H1 (cell line): ENCODE measurements at regions not wholly inside any gene's neighbourhood (a gene's known extent, or its start where the extent isn't known, plus 50 kb on each side); places are given as distances from the start of the nearest gene placed in this dataset.

Experiments used
- CTCF ChIA-PET: fragments of 300-600 bp; sonication (Branson Sonifier 250); formaldehyde crosslinking; loops from one replicate; lab custom pipeline; 2021; ENCODE audit not compliant: partially characterized antibody; lab: Charles Lee
- POLR2A ChIA-PET: fragments of 300-600 bp; sonication (Branson Sonifier 250); formaldehyde crosslinking; loops from one replicate; lab custom pipeline; 2021; ENCODE audit warnings: inconsistent platforms; ENCODE audit not compliant: partially characterized antibody; lab: Charles Lee
- DNase-seq, 2 experiments: peaks; one replicate each; pipeline versions ENCODE4 v3.0.0 to v3.0.0-alpha.2; 2010 to 2022; ENCODE audit warnings: low spot score in 2 of 2, low read depth in 1 of 2, mixed read lengths in 1 of 2
- FAIRE-seq: peaks from 2 replicates; lab custom pipeline; 2011; peaks lifted over from hg19 to GRCh38; lab: Jason Lieb, UNC
- H2AFZ ChIP-seq: 2 replicates; pipeline ENCODE4 v1.8.1; 2012; ENCODE audit warnings: low read length, inconsistent platforms
- H2AK5ac ChIP-seq: 2 replicates; pipeline ENCODE4 v1.6.1; 2013; ENCODE audit warnings: low read depth, low read length
- H2BK120ac ChIP-seq: replicated peaks from 2 replicates; pipeline ENCODE3; 2013; ENCODE audit warnings: low read depth, low read length, inconsistent platforms
- H2BK12ac ChIP-seq: 2 replicates; pipeline ENCODE4 v1.6.1; 2013; ENCODE audit warnings: low read depth, low read length
- H2BK15ac ChIP-seq: 2 replicates; pipeline ENCODE4 v1.6.1; 2013; ENCODE audit warnings: low read length
- H2BK20ac ChIP-seq: 2 replicates; pipeline ENCODE4 v1.6.1; 2013; ENCODE audit warnings: low read length
- H2BK5ac ChIP-seq: 2 replicates; pipeline ENCODE4 v1.6.1; 2013; ENCODE audit warnings: low read depth, low read length
- H3K14ac ChIP-seq: 2 replicates; pipeline ENCODE4 v1.6.1; 2013; ENCODE audit warnings: inconsistent platforms; ENCODE audit not compliant: insufficient read length
- H3K18ac ChIP-seq: 2 replicates; pipeline ENCODE4 v1.6.1; 2013; ENCODE audit warnings: low read length; ENCODE audit errors: extremely low read depth
- H3K23ac ChIP-seq: 2 replicates; pipeline ENCODE4 v1.6.1; 2013; ENCODE audit warnings: inconsistent platforms; ENCODE audit not compliant: insufficient read length
- H3K23me2 ChIP-seq: 2 replicates; pipeline ENCODE4 v1.6.1; 2013; ENCODE audit warnings: low read depth, low read length
- H3K27ac ChIP-seq: 2 replicates; pipeline ENCODE4 v1.6.1; 2011; ENCODE audit warnings: low read depth, low read length, inconsistent platforms
- H3K27me3 ChIP-seq, 4 experiments: replicated peaks in 1 of 4; 1 replicate in 1 of 4; 2 replicates in 3 of 4; pipeline versions ENCODE4 v1.6.1 to v1.8.1; 2011 to 2013; ENCODE audit warnings: low read length in 3 of 4, mild to moderate bottlenecking in 3 of 4, inconsistent platforms in 2 of 4, mixed read lengths in 2 of 4, moderate library complexity in 1 of 4; ENCODE audit not compliant: control insufficient read depth in 3 of 4, insufficient read depth in 3 of 4; ENCODE audit errors: extremely low read depth in 1 of 4
- H3K36me3 ChIP-seq, 4 experiments: 2 replicates each; pipeline versions ENCODE4 v1.6.1 to v1.8.1; 2011 to 2013; ENCODE audit warnings: mild to moderate bottlenecking in 4 of 4, low read length in 3 of 4, moderate library complexity in 2 of 4, control low read depth in 1 of 4, inconsistent platforms in 1 of 4; ENCODE audit not compliant: insufficient read depth in 4 of 4, control insufficient read depth in 2 of 4
- H3K4ac ChIP-seq: replicated peaks from 2 replicates; pipeline ENCODE3; 2013; ENCODE audit warnings: low read length, low read depth, mixed read lengths, inconsistent platforms; ENCODE audit not compliant: insufficient read length
- H3K4me1 ChIP-seq, 4 experiments: replicated peaks in 1 of 4; 1 replicate in 1 of 4; 2 replicates in 3 of 4; pipeline versions ENCODE4 v1.6.1 to v1.8.1; 2011 to 2013; ENCODE audit warnings: low read length in 3 of 4, inconsistent platforms in 2 of 4, mixed read lengths in 1 of 4; ENCODE audit not compliant: insufficient read depth in 4 of 4, control insufficient read depth in 3 of 4
- H3K4me2 ChIP-seq, 2 experiments: 2 replicates each; pipeline versions ENCODE4 v1.6.1 to v1.8.1; 2011 to 2013; ENCODE audit warnings: low read depth in 2 of 2, low read length in 2 of 2, control low read depth in 1 of 2, inconsistent platforms in 1 of 2, mild to moderate bottlenecking in 1 of 2; ENCODE audit not compliant: insufficient read depth in 1 of 2
- H3K4me3 ChIP-seq, 4 experiments: fragments of 200-600, 300-600 bp in 1 of 4; sonication (generic), shearing (Covaris generic), sonication (Bioruptor Twin) in 1 of 4; 2 replicates each; pipeline versions ENCODE4 v1.5.1 to v1.8.1; 2011 to 2016; ENCODE audit warnings: low read length in 4 of 4, low read depth in 3 of 4, control low read depth in 2 of 4, inconsistent platforms in 2 of 4, mild to moderate bottlenecking in 2 of 4, mixed read lengths in 1 of 4, moderate library complexity in 1 of 4; ENCODE audit not compliant: insufficient read depth in 2 of 4; ENCODE audit errors: extremely low read depth in 1 of 4
- H3K56ac ChIP-seq: replicated peaks from 2 replicates; pipeline ENCODE3; 2013; ENCODE audit warnings: low read depth, mild to moderate bottlenecking, mixed read lengths, low read length, inconsistent platforms; ENCODE audit not compliant: insufficient read length
- H3K79me1 ChIP-seq: 2 replicates; pipeline ENCODE4 v1.6.1; 2013; ENCODE audit warnings: low read depth, low read length, control low read depth
- H3K79me2 ChIP-seq, 2 experiments: 2 replicates each; pipeline versions ENCODE4 v1.6.1 to v1.8.1; 2012 to 2013; ENCODE audit warnings: low read length in 2 of 2, mild to moderate bottlenecking in 2 of 2, inconsistent platforms in 1 of 2; ENCODE audit not compliant: insufficient read depth in 2 of 2, control insufficient read depth in 1 of 2
- H3K9ac ChIP-seq, 4 experiments: replicated peaks in 1 of 4; 1 replicate in 1 of 4; 2 replicates in 3 of 4; pipeline versions ENCODE4 v1.6.1 to v1.8.1; 2011 to 2013; ENCODE audit warnings: low read depth in 3 of 4, low read length in 3 of 4, control low read depth in 2 of 4, mild to moderate bottlenecking in 2 of 4, moderate library complexity in 2 of 4, inconsistent platforms in 1 of 4; ENCODE audit errors: extremely low read depth in 1 of 4
- H3K9me3 ChIP-seq, 2 experiments: 2 replicates each; pipeline versions ENCODE4 v1.6.1 to v1.8.1; 2012 to 2013; ENCODE audit warnings: mild to moderate bottlenecking in 2 of 2, moderate library complexity in 2 of 2, control low read depth in 1 of 2, inconsistent platforms in 1 of 2, low read depth in 1 of 2, low read length in 1 of 2, mixed read lengths in 1 of 2; ENCODE audit not compliant: insufficient read depth in 2 of 2
- H4K20me1 ChIP-seq, 2 experiments: replicated peaks in 1 of 2; 2 replicates each; pipeline versions ENCODE3 to v1.8.1; 2011 to 2013; ENCODE audit warnings: inconsistent platforms in 2 of 2, low read length in 2 of 2, mild to moderate bottlenecking in 1 of 2; ENCODE audit not compliant: insufficient read depth in 2 of 2, control insufficient read depth in 1 of 2
- H4K5ac ChIP-seq: 2 replicates; pipeline ENCODE4 v1.6.1; 2013; ENCODE audit warnings: low read length, low read depth, mixed read lengths, inconsistent platforms; ENCODE audit not compliant: insufficient read length
- H4K8ac ChIP-seq: 2 replicates; pipeline ENCODE4 v1.8.0; 2013; ENCODE audit warnings: mild to moderate bottlenecking, moderate library complexity, low read length, inconsistent platforms; ENCODE audit not compliant: insufficient read depth; ENCODE audit errors: extremely low read depth
- H4K91ac ChIP-seq: replicated peaks from 2 replicates; pipeline ENCODE3; 2013; ENCODE audit warnings: low read length, mixed read lengths, inconsistent platforms; ENCODE audit not compliant: insufficient read length
- ASH2L ChIP-seq: fragments of 200-600, 300-600 bp; sonication (generic); IDR thresholded peaks from one replicate; pipeline ENCODE4 v1.7.1; 2017; ENCODE audit warnings: low read length
- ATF3 ChIP-seq: IDR thresholded peaks from 2 replicates; pipeline ENCODE4 v1.6.1; 2011; ENCODE audit warnings: low read depth, mild to moderate bottlenecking, low read length; ENCODE audit not compliant: insufficient read depth
- BRCA1 ChIP-seq: IDR thresholded peaks from 2 replicates; pipeline ENCODE4 v1.6.1; 2012; ENCODE audit warnings: low read depth, low read length, improper control_type of control experiment
- CHD2 ChIP-seq: IDR thresholded peaks from 2 replicates; pipeline ENCODE4 v1.6.1; 2012; ENCODE audit warnings: low read length, improper control_type of control experiment
- CREB1 ChIP-seq: IDR thresholded peaks from 2 replicates; pipeline ENCODE4 v1.6.1; 2012; ENCODE audit warnings: inconsistent platforms
- EGR1 ChIP-seq: IDR thresholded peaks from 2 replicates; pipeline ENCODE4 v1.6.1; 2011; ENCODE audit warnings: low read depth, low read length, borderline replicate concordance
- HDAC2 ChIP-seq, 2 experiments: fragments of 300-600 bp in 1 of 2; sonication (generic) in 1 of 2; IDR thresholded peaks; 2 replicates each; pipeline ENCODE4 v1.6.1; 2011 to 2012; ENCODE audit warnings: low read depth in 2 of 2, low read length in 2 of 2, mild to moderate bottlenecking in 2 of 2, moderate library complexity in 2 of 2, borderline replicate concordance in 1 of 2, inconsistent platforms in 1 of 2
- POLR2A ChIP-seq, 2 experiments: IDR thresholded peaks; 1 replicate in 1 of 2; 2 replicates in 1 of 2; pipeline ENCODE4 v1.6.1; 2011; ENCODE audit warnings: low read depth in 2 of 2, low read length in 2 of 2, mild to moderate bottlenecking in 2 of 2; ENCODE audit errors: control extremely low read depth in 1 of 2
- SAP30 ChIP-seq: fragments of 300-600 bp; sonication (generic); IDR thresholded peaks from 2 replicates; pipeline ENCODE4 v1.7.1; 2012; ENCODE audit warnings: low read length, moderate library complexity, mild to moderate bottlenecking, inconsistent platforms; ENCODE audit not compliant: insufficient read depth, insufficient replicate concordance
- TBP ChIP-seq: IDR thresholded peaks from 2 replicates; pipeline ENCODE4 v1.6.1; 2011; ENCODE audit warnings: low read depth, low read length, improper control_type of control experiment
- WGBS, 2 experiments: shearing (Covaris generic) in 1 of 2; methylation state at CpG; one replicate each; pipeline versions ENCODE4 v1.1.6 to v1.1.7; 2013 to 2015; ENCODE audit warnings: low lambda C conversion rate in 2 of 2, mixed read lengths in 2 of 2, inconsistent platforms in 1 of 2, low coverage in 1 of 2, missing lambda C conversion rate in 1 of 2; ENCODE audit not compliant: insufficient replicate concordance in 2 of 2, insufficient coverage in 1 of 2, insufficient read length in 1 of 2; ENCODE audit errors: extremely low coverage in 1 of 2, missing lambda C conversion rate in 1 of 2; 5-methylcytosine and 5-hydroxymethylcytosine counted together
- TF ChIP-seq, protein P1 (sequence below): IDR thresholded peaks from 2 replicates; pipeline ENCODE4 v1.6.1; 2012; ENCODE audit warnings: inconsistent platforms
- TF ChIP-seq, protein P2 (sequence below): IDR thresholded peaks from 2 replicates; pipeline ENCODE4 v1.6.1; 2011; ENCODE audit warnings: low read length, improper control_type of control experiment

DNA sequence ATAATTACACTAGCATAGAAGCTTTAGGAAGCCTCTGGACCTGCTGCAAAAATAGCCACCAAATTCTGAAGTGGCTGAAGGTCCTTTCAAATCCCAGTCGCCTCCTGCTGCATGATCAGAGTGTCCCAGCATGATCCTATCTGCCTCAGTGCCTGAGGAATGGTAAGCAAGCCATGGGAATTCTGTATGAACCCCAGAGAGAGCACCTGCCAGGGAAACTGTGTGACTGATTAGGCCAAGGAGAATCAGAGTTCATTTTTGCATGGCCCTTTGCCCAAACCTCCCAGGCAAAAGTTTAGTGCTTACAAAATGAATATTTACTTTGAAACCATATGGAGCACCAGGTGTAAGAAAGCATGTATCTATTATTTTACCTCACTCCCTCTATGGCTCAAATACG lies 221.4 kb downstream of the ARL4C start:
- H3K4me2 ChIP-seq: no peak overlapping the region
- H3K23ac ChIP-seq: no peak overlapping the region
- H3K14ac ChIP-seq: no peak overlapping the region
- no peaks in the 10 kb centered on the region for H3K9me3 ChIP-seq
- no peaks in the 10 kb centered on the region for H3K27me3 ChIP-seq
- no peak overlapping the region for H3K9ac ChIP-seq
- H3K36me3 ChIP-seq: no peaks in the 10 kb centered on the region
- no peak overlapping the region for H4K91ac ChIP-seq
- no peak overlapping the region for H3K27ac ChIP-seq
- ChIA-PET CTCF (interaction anchor here (0.6 to 1.5 kb wide), 2 partner anchors 13 to 450 kb away, joined by 3 to 4 read pairs; no protein-coding TSS in a partner anchor), POLR2A (no interaction called here)
- H2BK120ac ChIP-seq: no peak overlapping the region
- no peaks in the 10 kb centered on the region for H3K23me2 ChIP-seq
- H2AK5ac ChIP-seq: no peak overlapping the region
- H2BK5ac ChIP-seq: no peak overlapping the region
- FAIRE-seq: peak; percentile 55
- WGBS, 2 experiments: 84% methylated on average over 2 of the region's 2 CpGs; no CpG with 5 or more reads in 1 of the 2 experiments
- H4K5ac ChIP-seq: no peak overlapping the region
- H3K4me3 ChIP-seq: no peak overlapping the region
- H4K8ac ChIP-seq: no peak overlapping the region
- H3K79me1 ChIP-seq: no peaks in the 10 kb centered on the region
- no peak overlapping the region for H2BK15ac ChIP-seq
- H3K18ac ChIP-seq: no peak overlapping the region
- H3K56ac ChIP-seq: no peak overlapping the region
- H3K4ac ChIP-seq: no peak overlapping the region
- H3K79me2 ChIP-seq: no peaks in the 10 kb centered on the region
- no peaks in the 10 kb centered on the region for H3K4me1 ChIP-seq
- no peak overlapping the region for H2AFZ ChIP-seq
- DNase-seq: no peak
- no peaks in the 10 kb centered on the region for H4K20me1 ChIP-seq
- no peak for TF ChIP-seq SAP30
- no peak for TF ChIP-seq BRCA1
- no peak for TF ChIP-seq EGR1
- no peak for TF ChIP-seq TBP
- TF ChIP-seq, protein P1, sequence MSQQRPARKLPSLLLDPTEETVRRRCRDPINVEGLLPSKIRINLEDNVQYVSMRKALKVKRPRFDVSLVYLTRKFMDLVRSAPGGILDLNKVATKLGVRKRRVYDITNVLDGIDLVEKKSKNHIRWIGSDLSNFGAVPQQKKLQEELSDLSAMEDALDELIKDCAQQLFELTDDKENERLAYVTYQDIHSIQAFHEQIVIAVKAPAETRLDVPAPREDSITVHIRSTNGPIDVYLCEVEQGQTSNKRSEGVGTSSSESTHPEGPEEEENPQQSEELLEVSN: no peak
- TF ChIP-seq CHD2: no peak
- TF ChIP-seq ATF3: no peak
- no peak for TF ChIP-seq ASH2L
- no peak for TF ChIP-seq POLR2A (IDR thresholded peaks at IDR 0.05; ENCODE audit: control extremely low read depth in 1 of 2, low read depth in 2 of 2, low read length in 2 of 2)
- no peak for TF ChIP-seq CREB1
- TF ChIP-seq, protein P2, sequence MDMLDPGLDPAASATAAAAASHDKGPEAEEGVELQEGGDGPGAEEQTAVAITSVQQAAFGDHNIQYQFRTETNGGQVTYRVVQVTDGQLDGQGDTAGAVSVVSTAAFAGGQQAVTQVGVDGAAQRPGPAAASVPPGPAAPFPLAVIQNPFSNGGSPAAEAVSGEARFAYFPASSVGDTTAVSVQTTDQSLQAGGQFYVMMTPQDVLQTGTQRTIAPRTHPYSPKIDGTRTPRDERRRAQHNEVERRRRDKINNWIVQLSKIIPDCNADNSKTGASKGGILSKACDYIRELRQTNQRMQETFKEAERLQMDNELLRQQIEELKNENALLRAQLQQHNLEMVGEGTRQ: no peak
- no peak for TF ChIP-seq HDAC2 (IDR thresholded peaks at IDR 0.05; ENCODE audit: borderline replicate concordance in 1 of 2, low read depth in 2 of 2, low read length in 2 of 2)
- no peak overlapping the region for H2BK12ac ChIP-seq
- no peak overlapping the region for H2BK20ac ChIP-seq
